ENCODE measurements at regions not wholly inside any gene's neighbourhood (a gene's known extent, or its start where the extent isn't known, plus 50 kb on each side); places are given as distances from the start of the nearest gene placed in this dataset.

DNA sequence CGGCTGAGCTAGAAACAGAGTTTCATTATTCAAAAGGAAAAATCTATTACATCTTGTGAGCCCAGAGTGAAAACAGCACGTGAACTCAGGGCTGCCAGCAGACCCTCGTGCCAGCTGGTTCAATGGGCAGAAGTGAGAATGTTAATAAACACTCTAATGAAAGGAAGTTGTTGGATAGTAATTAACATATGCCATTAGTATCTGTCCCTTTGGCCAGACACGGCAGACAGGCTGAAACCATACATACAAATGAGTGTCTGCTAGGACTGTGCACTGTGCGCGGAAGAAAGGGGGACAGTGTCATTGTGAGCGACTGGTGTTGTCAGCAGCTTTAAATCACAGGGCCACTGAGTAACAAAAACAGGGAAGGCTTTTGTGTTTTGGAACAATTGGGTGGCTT lies 121.9 kb upstream of the TSC22D1 start (continued):
- TF ChIP-seq, protein P1, sequence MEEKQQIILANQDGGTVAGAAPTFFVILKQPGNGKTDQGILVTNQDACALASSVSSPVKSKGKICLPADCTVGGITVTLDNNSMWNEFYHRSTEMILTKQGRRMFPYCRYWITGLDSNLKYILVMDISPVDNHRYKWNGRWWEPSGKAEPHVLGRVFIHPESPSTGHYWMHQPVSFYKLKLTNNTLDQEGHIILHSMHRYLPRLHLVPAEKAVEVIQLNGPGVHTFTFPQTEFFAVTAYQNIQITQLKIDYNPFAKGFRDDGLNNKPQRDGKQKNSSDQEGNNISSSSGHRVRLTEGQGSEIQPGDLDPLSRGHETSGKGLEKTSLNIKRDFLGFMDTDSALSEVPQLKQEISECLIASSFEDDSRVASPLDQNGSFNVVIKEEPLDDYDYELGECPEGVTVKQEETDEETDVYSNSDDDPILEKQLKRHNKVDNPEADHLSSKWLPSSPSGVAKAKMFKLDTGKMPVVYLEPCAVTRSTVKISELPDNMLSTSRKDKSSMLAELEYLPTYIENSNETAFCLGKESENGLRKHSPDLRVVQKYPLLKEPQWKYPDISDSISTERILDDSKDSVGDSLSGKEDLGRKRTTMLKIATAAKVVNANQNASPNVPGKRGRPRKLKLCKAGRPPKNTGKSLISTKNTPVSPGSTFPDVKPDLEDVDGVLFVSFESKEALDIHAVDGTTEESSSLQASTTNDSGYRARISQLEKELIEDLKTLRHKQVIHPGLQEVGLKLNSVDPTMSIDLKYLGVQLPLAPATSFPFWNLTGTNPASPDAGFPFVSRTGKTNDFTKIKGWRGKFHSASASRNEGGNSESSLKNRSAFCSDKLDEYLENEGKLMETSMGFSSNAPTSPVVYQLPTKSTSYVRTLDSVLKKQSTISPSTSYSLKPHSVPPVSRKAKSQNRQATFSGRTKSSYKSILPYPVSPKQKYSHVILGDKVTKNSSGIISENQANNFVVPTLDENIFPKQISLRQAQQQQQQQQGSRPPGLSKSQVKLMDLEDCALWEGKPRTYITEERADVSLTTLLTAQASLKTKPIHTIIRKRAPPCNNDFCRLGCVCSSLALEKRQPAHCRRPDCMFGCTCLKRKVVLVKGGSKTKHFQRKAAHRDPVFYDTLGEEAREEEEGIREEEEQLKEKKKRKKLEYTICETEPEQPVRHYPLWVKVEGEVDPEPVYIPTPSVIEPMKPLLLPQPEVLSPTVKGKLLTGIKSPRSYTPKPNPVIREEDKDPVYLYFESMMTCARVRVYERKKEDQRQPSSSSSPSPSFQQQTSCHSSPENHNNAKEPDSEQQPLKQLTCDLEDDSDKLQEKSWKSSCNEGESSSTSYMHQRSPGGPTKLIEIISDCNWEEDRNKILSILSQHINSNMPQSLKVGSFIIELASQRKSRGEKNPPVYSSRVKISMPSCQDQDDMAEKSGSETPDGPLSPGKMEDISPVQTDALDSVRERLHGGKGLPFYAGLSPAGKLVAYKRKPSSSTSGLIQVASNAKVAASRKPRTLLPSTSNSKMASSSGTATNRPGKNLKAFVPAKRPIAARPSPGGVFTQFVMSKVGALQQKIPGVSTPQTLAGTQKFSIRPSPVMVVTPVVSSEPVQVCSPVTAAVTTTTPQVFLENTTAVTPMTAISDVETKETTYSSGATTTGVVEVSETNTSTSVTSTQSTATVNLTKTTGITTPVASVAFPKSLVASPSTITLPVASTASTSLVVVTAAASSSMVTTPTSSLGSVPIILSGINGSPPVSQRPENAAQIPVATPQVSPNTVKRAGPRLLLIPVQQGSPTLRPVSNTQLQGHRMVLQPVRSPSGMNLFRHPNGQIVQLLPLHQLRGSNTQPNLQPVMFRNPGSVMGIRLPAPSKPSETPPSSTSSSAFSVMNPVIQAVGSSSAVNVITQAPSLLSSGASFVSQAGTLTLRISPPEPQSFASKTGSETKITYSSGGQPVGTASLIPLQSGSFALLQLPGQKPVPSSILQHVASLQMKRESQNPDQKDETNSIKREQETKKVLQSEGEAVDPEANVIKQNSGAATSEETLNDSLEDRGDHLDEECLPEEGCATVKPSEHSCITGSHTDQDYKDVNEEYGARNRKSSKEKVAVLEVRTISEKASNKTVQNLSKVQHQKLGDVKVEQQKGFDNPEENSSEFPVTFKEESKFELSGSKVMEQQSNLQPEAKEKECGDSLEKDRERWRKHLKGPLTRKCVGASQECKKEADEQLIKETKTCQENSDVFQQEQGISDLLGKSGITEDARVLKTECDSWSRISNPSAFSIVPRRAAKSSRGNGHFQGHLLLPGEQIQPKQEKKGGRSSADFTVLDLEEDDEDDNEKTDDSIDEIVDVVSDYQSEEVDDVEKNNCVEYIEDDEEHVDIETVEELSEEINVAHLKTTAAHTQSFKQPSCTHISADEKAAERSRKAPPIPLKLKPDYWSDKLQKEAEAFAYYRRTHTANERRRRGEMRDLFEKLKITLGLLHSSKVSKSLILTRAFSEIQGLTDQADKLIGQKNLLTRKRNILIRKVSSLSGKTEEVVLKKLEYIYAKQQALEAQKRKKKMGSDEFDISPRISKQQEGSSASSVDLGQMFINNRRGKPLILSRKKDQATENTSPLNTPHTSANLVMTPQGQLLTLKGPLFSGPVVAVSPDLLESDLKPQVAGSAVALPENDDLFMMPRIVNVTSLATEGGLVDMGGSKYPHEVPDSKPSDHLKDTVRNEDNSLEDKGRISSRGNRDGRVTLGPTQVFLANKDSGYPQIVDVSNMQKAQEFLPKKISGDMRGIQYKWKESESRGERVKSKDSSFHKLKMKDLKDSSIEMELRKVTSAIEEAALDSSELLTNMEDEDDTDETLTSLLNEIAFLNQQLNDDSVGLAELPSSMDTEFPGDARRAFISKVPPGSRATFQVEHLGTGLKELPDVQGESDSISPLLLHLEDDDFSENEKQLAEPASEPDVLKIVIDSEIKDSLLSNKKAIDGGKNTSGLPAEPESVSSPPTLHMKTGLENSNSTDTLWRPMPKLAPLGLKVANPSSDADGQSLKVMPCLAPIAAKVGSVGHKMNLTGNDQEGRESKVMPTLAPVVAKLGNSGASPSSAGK (IDR thresholded peaks at IDR 0.05): no peak
- TF ChIP-seq ZNF174 (CRISPR knock-in tag; IDR thresholded peaks at IDR 0.05): no peak
